ENCODE measurements at regions not wholly inside any gene's neighbourhood (a gene's known extent, or its start where the extent isn't known, plus 50 kb on each side); places are given as distances from the start of the nearest gene placed in this dataset.

DNA sequence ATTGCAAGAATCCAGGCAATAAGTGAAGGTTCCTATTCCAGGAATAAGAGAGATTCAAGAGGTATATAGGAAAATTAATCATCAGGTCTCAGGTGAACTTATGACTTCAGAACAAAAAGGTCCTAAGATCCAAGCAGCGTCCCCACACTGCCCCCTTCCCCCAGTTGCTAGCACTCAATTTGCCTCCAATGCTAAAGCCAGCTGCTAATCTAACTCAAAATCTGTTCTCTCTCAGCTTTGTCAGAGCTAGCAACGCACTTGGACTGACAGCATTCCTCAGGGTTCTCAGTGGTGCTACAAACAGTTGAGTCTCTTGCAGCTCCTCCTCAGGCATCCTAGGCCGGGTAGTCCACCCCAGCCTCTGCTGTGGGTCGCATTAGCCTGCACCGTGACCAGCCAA, 148.3 kb downstream of the RFX6 start:
- TF ChIP-seq NCOA2 (IDR thresholded peaks at IDR 0.05; ENCODE audit: partially characterized antibody in 2 of 2) (no peak), ZNF3 (CRISPR knock-in tag; IDR thresholded peaks at IDR 0.05) (no peak), ETV5 (CRISPR knock-in tag; IDR thresholded peaks at IDR 0.05; ENCODE audit: low read depth) (no peak), ZNF75A (CRISPR knock-in tag; IDR thresholded peaks at IDR 0.05) (no peak), ZNF146 (CRISPR knock-in tag; IDR thresholded peaks at IDR 0.05; ENCODE audit: unreplicated experiment) (no peak), MTF1 (CRISPR knock-in tag; IDR thresholded peaks at IDR 0.05; ENCODE audit: borderline replicate concordance) (no peak), BMI1 (IDR thresholded peaks at IDR 0.05; ENCODE audit: low read length) (no peak), HCFC1 (IDR thresholded peaks at IDR 0.05; ENCODE audit: low read depth, low read length) (no peak)
- ChIA-PET CTCF (ENCODE audit: low intra/inter-chr PET ratio) (no interaction called here), POLR2A (no interaction called here)
- Histone ChIP-seq H3K4me3 (no peak overlapping the region), H3K27ac (ENCODE audit: extremely low read depth, low read depth, low read length) (no peak overlapping the region), H3K9me1 (ENCODE audit: control insufficient read depth, insufficient read depth, low read length) (no peaks in the 10 kb centered on the region), H3K9me3 (replicated peaks; ENCODE audit: control insufficient read depth, insufficient read depth, low read depth, low read length) (no peaks in the 10 kb centered on the region), H3K79me2 (ENCODE audit: control insufficient read depth, insufficient read depth, low read length) (no peaks in the 10 kb centered on the region), H3K36me3 (ENCODE audit: control insufficient read depth, insufficient read depth, low read length) (no peaks in the 10 kb centered on the region), H3K4me1 (replicated peaks in 1 of 2; ENCODE audit: control insufficient read depth in 2 of 2, insufficient read depth in 2 of 2, low read length in 2 of 2) (no peaks in the 10 kb centered on the region), H3K4me2 (ENCODE audit: insufficient read depth, low read length) (no peak overlapping the region), H4K20me1 (replicated peaks; ENCODE audit: control insufficient read depth, insufficient read depth, low read length) (no peaks in the 10 kb centered on the region), H3K27me3 (ENCODE audit: control insufficient read depth in 2 of 2, insufficient read depth in 2 of 2, low read length in 2 of 2) (no peaks in the 10 kb centered on the region), H3K9ac (ENCODE audit: insufficient read depth in 1 of 2, low read depth in 2 of 2, low read length in 2 of 2) (no peak overlapping the region), H2AFZ (ENCODE audit: low read depth, low read length) (no peak overlapping the region)
- no peak for FAIRE-seq
- 0% methylated on average over 5 of the region's 5 CpGs for WGBS (ENCODE audit: insufficient coverage, low coverage, missing lambda C conversion rate)
- intact Hi-C loops (cut with micrococcal nuclease) (no loop called here), in situ Hi-C loops (cut with MboI) (no loop called here)
- ATAC-seq, result no peak
- no peak for DNase-seq (ENCODE audit: extremely low read depth in 1 of 4, low spot score in 3 of 4)
- BruUV-seq (replicated peaks), result no TSS peak

DNA sequence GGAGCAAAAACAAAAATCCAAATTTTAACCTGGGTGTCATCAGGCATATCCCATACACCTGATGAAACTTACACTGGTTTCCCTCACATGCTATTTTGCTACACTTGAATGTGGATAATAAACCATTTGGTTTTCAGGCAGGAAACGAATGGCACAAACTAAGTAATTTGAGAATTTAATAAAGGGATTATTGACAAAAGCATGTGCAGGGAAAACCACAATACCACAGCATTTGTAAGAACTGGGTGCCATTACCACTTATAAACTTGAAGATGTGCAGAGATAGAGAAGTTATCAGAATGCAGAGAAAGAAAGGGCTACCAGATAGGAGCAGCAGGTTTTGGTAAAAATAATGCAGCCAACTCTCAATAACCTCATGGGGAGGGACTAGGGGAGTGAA, 151.2 kb downstream of the RFX6 start:
- DNase-seq (ENCODE audit: extremely low read depth in 1 of 4, low spot score in 3 of 4) (no peak), FAIRE-seq (no peak), ATAC-seq (no peak)
- Histone ChIP-seq H4K20me1 (replicated peaks; ENCODE audit: control insufficient read depth, insufficient read depth, low read length) (no peaks in the 10 kb centered on the region), H3K79me2 (ENCODE audit: control insufficient read depth, insufficient read depth, low read length) (no peaks in the 10 kb centered on the region), H3K27ac (ENCODE audit: extremely low read depth, low read depth, low read length) (no peak overlapping the region), H3K9me3 (replicated peaks; ENCODE audit: control insufficient read depth, insufficient read depth, low read depth, low read length) (no peaks in the 10 kb centered on the region), H3K27me3 (ENCODE audit: control insufficient read depth in 2 of 2, insufficient read depth in 2 of 2, low read length in 2 of 2) (no peaks in the 10 kb centered on the region), H2AFZ (ENCODE audit: low read depth, low read length) (no peak overlapping the region), H3K4me1 (replicated peaks in 1 of 2; ENCODE audit: control insufficient read depth in 2 of 2, insufficient read depth in 2 of 2, low read length in 2 of 2) (no peaks in the 10 kb centered on the region), H3K36me3 (ENCODE audit: control insufficient read depth, insufficient read depth, low read length) (no peaks in the 10 kb centered on the region), H3K4me3 (no peak overlapping the region), H3K9me1 (ENCODE audit: control insufficient read depth, insufficient read depth, low read length) (no peaks in the 10 kb centered on the region), H3K9ac (ENCODE audit: insufficient read depth in 1 of 2, low read depth in 2 of 2, low read length in 2 of 2) (no peak overlapping the region), H3K4me2 (ENCODE audit: insufficient read depth, low read length) (no peak overlapping the region)
- BruUV-seq (replicated peaks), result no TSS peak
- CTCF ChIA-PET (ENCODE audit: low intra/inter-chr PET ratio), result no interaction called here
- TF ChIP-seq ZSCAN32 (CRISPR knock-in tag; IDR thresholded peaks at IDR 0.05) (no peak), SNRNP70 (optimal IDR thresholded peaks at IDR 0.05; ENCODE audit: low read depth, low read length) (no peak), ZNF217 (CRISPR knock-in tag; IDR thresholded peaks at IDR 0.05) (no peak), TEAD1 (CRISPR knock-in tag; IDR thresholded peaks at IDR 0.05) (no peak), XRCC5 (IDR thresholded peaks at IDR 0.05; ENCODE audit: low read depth, low read length) (no peak), TAF7 (tag; IDR thresholded peaks at IDR 0.05) (no peak)
- TF ChIP-seq, protein P1, sequence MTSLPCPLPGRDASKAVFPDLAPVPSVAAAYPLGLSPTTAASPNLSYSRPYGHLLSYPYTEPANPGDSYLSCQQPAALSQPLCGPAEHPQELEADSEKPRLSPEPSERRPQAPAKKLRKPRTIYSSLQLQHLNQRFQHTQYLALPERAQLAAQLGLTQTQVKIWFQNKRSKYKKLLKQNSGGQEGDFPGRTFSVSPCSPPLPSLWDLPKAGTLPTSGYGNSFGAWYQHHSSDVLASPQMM (CRISPR knock-in tag; IDR thresholded peaks at IDR 0.05), result no peak
- TF ChIP-seq, protein P2, sequence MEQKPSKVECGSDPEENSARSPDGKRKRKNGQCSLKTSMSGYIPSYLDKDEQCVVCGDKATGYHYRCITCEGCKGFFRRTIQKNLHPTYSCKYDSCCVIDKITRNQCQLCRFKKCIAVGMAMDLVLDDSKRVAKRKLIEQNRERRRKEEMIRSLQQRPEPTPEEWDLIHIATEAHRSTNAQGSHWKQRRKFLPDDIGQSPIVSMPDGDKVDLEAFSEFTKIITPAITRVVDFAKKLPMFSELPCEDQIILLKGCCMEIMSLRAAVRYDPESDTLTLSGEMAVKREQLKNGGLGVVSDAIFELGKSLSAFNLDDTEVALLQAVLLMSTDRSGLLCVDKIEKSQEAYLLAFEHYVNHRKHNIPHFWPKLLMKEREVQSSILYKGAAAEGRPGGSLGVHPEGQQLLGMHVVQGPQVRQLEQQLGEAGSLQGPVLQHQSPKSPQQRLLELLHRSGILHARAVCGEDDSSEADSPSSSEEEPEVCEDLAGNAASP (IDR thresholded peaks at IDR 0.05), result no peak
- POLR2A ChIA-PET, result no interaction called here
- intact Hi-C loops (cut with micrococcal nuclease), result no loop called here
- in situ Hi-C loops (cut with MboI), result no loop called here
- WGBS (ENCODE audit: insufficient coverage, low coverage, missing lambda C conversion rate), result 0% methylated on average over 1 of the region's 1 CpG
